RWPE2 (cell line): ENCODE measurements at regions not wholly inside any gene's neighbourhood (a gene's known extent, or its start where the extent isn't known, plus 50 kb on each side); places are given as distances from the start of the nearest gene placed in this dataset.

Source experiments
- ATAC-seq: fragments of 200-7000 bp; cut with Tn5 transposase; 3 replicates; pipeline ENCODE4 v1.9.1; 2021; ENCODE audit warnings: low read depth
- DNase-seq: peaks from one replicate; pipeline ENCODE4 v3.0.0-alpha.2; 2020; ENCODE audit warnings: low spot score
- H3K27ac ChIP-seq: fragments of 450-650 bp; 2 replicates; pipeline ENCODE4 v1.5.1; 2017; ENCODE audit warnings: mild to moderate bottlenecking; ENCODE audit not compliant: poor library complexity, severe bottlenecking
- H3K27me3 ChIP-seq: fragments of 250-450 bp; sonication (Bioruptor Pico); 2 replicates; pipeline ENCODE4 v1.5.1; 2021; ENCODE audit warnings: mild to moderate bottlenecking, moderate library complexity; ENCODE audit not compliant: insufficient read depth, poor library complexity, severe bottlenecking
- H3K36me3 ChIP-seq: fragments of 250-450 bp; sonication (Bioruptor Pico); 2 replicates; pipeline ENCODE4 v1.5.1; 2020; ENCODE audit warnings: low read depth, mild to moderate bottlenecking, moderate library complexity
- H3K4me1 ChIP-seq: fragments of 250-450 bp; sonication (Bioruptor Pico); 2 replicates; pipeline ENCODE4 v1.5.1; 2021; ENCODE audit warnings: mild to moderate bottlenecking, moderate library complexity; ENCODE audit not compliant: insufficient read depth, poor library complexity, severe bottlenecking
- H3K4me3 ChIP-seq: fragments of 250-450 bp; sonication (Bioruptor Pico); 2 replicates; pipeline ENCODE4 v1.5.1; 2021; ENCODE audit warnings: mild to moderate bottlenecking, moderate library complexity; ENCODE audit not compliant: severe bottlenecking
- H3K9me3 ChIP-seq: fragments of 250-450 bp; sonication (Bioruptor Pico); 2 replicates; pipeline ENCODE4 v1.5.1; 2021; ENCODE audit warnings: mild to moderate bottlenecking, moderate library complexity; ENCODE audit not compliant: severe bottlenecking
- TF ChIP-seq, protein P1 (sequence below): fragments of 450-650 bp; IDR thresholded peaks from one replicate; pipeline ENCODE4 v1.5.1; 2017; ENCODE audit warnings: mild to moderate bottlenecking, moderate library complexity; ENCODE audit not compliant: poor library complexity, severe bottlenecking

GRCh38 chr7:26477381-26477990 lies 185.8 kb downstream of the SNX10 start:
- Histone ChIP-seq H3K4me1 (no peaks in the 10 kb centered on the region), H3K27me3 (no peaks in the 10 kb centered on the region), H3K27ac (no peak overlapping the region), H3K4me3 (no peak overlapping the region), H3K36me3 (no peaks in the 10 kb centered on the region), H3K9me3 (no peaks in the 10 kb centered on the region)
- DNase-seq (no peak), ATAC-seq (no peak)
- TF ChIP-seq, protein P1, sequence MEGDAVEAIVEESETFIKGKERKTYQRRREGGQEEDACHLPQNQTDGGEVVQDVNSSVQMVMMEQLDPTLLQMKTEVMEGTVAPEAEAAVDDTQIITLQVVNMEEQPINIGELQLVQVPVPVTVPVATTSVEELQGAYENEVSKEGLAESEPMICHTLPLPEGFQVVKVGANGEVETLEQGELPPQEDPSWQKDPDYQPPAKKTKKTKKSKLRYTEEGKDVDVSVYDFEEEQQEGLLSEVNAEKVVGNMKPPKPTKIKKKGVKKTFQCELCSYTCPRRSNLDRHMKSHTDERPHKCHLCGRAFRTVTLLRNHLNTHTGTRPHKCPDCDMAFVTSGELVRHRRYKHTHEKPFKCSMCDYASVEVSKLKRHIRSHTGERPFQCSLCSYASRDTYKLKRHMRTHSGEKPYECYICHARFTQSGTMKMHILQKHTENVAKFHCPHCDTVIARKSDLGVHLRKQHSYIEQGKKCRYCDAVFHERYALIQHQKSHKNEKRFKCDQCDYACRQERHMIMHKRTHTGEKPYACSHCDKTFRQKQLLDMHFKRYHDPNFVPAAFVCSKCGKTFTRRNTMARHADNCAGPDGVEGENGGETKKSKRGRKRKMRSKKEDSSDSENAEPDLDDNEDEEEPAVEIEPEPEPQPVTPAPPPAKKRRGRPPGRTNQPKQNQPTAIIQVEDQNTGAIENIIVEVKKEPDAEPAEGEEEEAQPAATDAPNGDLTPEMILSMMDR, result no peak

DNA sequence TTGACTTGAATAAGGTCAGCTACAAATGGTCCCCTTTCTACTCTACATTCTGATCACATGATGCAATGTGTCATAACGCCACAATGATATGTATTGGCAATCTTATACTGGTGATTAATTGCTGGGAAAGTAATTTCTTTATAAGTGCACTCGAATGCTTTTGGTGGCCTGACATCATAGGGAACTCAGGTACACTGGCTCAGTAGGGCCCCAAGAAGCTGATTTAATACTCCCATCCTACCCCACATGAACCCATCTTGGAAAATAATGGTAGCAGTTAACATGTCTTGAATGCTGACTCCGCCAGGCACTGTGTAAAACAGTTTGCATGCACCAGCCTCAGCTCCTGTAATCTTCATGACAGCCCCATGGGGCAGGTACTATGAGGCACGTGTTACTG lies 186.9 kb downstream of the SNX10 start:
- Histone ChIP-seq H3K4me3 (no peak overlapping the region), H3K36me3 (no peaks in the 10 kb centered on the region), H3K27ac (no peak overlapping the region), H3K27me3 (no peaks in the 10 kb centered on the region), H3K9me3 (no peaks in the 10 kb centered on the region), H3K4me1 (no peaks in the 10 kb centered on the region)
- TF ChIP-seq, protein P1, result no peak
- DNase-seq (no peak), ATAC-seq (no peak)

DNA sequence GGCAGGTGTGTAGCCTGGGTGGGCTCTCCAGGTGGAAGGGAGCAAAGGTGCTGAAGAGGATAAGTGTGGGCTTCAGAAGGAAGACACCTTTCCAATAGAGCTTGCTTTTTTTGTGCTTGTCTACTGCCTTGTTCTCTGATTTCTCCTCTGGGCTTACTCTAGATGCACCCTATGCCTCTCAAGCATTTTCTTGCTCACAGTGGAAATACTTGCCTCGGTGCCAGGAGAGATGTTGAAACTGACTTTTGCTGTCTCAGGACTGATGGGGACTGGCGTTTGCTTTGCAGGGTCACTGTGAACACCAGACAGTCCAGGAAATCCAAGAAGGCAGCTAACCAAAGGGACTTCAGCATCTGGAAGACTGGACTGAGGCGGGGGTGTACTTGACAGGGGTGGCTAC lies 187.9 kb downstream of the SNX10 start:
- TF ChIP-seq, protein P1, result no peak
- DNase-seq, result no peak
- Histone ChIP-seq H3K4me1 (no peaks in the 10 kb centered on the region), H3K27ac (no peak overlapping the region), H3K36me3 (no peaks in the 10 kb centered on the region), H3K9me3 (no peaks in the 10 kb centered on the region), H3K4me3 (no peak overlapping the region), H3K27me3 (no peaks in the 10 kb centered on the region)
- ATAC-seq, result no peak

DNA sequence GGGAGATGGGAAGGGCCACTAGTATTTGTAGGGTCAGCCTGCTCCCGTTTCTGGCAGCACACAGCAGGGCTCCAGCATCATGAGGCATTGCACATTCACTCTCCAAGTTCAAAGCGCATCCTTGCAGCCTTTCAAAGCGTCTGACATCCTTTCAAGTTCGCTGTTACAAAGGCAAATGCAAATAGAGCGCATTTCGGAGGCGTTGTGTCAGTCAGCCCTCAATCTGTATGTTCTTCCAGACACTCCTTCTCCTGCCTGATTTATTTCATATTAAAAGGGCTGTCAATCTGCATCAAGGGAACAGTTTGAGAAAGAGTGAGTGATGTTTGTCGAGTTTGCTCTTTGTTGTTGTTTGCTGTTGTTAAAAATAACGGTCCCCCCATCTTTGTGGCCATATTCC lies 188.5 kb downstream of the SNX10 start:
- DNase-seq, result no peak
- TF ChIP-seq, protein P1, result no peak
- H3K4me1 ChIP-seq, result no peaks in the 10 kb centered on the region

DNA sequence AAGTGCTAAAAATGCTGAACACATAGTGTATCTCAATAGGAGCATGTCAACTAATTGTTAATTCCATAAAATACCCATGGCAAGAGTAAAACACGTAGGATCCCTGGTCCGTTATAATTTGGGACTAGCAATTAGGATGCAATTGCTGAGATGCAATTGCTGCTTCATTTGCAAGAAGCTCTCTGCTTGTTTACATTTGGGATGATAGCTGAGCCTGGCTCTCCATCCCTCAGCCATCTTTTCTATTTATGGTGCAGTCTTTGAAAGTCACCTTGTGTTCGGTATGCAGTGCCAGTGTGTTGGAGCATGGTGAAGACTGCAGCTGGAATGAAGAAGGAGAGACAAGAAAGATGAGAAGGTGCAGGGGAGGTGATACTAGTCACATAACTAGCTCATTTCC lies 191.3 kb downstream of the SNX10 start:
- ATAC-seq (no peak), DNase-seq (no peak)
- no peak overlapping the region for H3K27ac ChIP-seq
- no peaks in the 10 kb centered on the region for H3K27me3 ChIP-seq
- H3K4me3 ChIP-seq, result no peak overlapping the region
- H3K36me3 ChIP-seq, result no peaks in the 10 kb centered on the region
- no peaks in the 10 kb centered on the region for H3K4me1 ChIP-seq
- H3K9me3 ChIP-seq, result no peaks in the 10 kb centered on the region
- TF ChIP-seq, protein P1, result no peak

More for the DNA sequence above, 188.5 kb downstream of the SNX10 start:
- no peaks in the 10 kb centered on the region for H3K27me3 ChIP-seq
- H3K27ac ChIP-seq, result no peak overlapping the region
- H3K36me3 ChIP-seq, result no peaks in the 10 kb centered on the region
- no peak for ATAC-seq
- no peak overlapping the region for H3K4me3 ChIP-seq
- no peaks in the 10 kb centered on the region for H3K9me3 ChIP-seq
